WI38 (cell line): ENCODE measurements at regions not wholly inside any gene's neighbourhood (a gene's known extent, or its start where the extent isn't known, plus 50 kb on each side); places are given as distances from the start of the nearest gene placed in this dataset.

Experiments
- H3K4me3 ChIP-seq: 2 replicates; pipeline ENCODE4 v1.5.1; 2011; ENCODE audit warnings: low read depth, mild to moderate bottlenecking, control low read depth, low read length
- CTCF ChIP-seq: IDR thresholded peaks from 2 replicates; pipeline ENCODE4 v1.5.1; 2012; ENCODE audit warnings: low read depth, mild to moderate bottlenecking, control low read depth, low read length

DNA sequence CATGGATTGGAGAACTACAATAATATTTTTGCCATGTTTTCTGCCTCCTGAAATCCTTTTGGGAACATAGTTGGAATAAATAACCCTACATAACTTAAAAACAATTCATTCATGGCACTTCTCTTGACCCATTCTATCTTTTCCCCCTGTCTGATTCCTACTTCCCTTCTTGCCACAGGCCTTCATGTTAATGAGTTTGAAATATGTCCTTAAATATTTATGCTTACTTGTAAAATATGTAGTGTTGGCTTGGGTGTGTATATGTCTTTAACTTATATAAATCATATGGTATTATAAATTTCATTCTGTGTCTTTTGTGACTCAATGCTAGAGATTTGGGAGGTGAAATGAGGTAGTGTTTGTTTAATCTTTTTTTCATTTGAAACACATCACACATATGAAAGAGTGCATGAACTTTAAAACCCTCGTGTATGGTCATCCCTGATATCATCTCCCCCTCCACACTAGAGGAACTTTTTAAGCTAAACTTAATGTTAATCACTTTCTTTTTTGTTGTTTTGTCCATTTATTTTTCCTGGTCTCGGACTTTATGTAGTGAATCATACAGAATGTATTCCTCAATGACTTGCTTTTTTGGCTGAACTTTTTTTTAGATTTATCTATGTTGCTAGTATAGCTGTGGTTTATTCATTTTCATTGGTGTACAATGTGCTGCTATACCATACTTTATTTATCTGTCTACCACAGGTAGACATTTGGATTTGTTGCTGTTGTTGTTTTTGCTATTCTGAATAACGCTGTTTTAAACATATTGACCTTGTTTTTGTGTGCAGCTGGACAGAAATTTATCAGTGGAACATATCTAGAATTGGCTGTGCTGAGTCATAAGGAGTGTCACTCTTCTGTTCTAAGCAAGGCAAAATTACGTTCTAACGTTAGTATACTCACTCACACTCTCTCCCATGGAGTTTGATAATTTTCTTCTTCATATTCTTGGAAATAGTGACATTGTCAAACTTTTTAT lies 441.6 kb downstream of the PLPP3 start:
- H3K4me3 ChIP-seq, result no peak overlapping the region
- TF ChIP-seq CTCF, result no peak

DNA sequence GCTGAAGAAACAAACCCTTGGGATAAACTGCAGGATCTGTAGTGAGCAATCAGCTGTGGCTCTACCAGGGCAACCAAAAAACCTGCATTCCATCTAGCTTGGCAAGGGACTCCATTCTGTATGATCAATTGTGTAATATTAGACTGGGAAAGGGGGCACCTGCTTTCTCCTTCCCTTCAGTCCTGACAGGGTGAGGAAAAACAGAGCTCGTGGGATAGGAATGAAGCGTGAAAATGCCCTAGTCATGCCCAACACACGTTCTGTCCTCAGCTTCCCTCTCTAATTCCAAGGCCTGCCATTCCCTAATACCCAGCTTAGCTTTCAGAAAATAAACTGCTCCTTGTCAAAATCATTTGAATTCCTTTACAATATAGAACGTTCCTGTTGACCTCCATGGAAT lies 442.3 kb downstream of the PLPP3 start:
- no peak for TF ChIP-seq CTCF

DNA sequence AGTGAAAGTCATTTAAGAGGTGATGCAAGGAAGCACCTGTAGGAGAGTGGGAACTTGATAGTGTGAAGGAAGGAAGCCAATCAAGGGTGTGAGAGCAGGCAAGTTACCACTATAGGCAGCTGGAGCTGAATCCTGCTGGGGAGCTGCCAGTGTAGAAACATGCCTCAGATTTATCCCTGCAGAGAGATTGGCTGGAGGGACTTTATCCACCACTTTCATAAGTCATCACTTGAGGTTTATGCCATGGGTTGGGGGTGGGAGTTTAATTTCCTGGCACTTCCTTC lies 443.6 kb downstream of the PLPP3 start:
- no peak overlapping the region for H3K4me3 ChIP-seq
- no peak for TF ChIP-seq CTCF

More for the DNA sequence above, 442.3 kb downstream of the PLPP3 start:
- H3K4me3 ChIP-seq, result no peak overlapping the region

DNA sequence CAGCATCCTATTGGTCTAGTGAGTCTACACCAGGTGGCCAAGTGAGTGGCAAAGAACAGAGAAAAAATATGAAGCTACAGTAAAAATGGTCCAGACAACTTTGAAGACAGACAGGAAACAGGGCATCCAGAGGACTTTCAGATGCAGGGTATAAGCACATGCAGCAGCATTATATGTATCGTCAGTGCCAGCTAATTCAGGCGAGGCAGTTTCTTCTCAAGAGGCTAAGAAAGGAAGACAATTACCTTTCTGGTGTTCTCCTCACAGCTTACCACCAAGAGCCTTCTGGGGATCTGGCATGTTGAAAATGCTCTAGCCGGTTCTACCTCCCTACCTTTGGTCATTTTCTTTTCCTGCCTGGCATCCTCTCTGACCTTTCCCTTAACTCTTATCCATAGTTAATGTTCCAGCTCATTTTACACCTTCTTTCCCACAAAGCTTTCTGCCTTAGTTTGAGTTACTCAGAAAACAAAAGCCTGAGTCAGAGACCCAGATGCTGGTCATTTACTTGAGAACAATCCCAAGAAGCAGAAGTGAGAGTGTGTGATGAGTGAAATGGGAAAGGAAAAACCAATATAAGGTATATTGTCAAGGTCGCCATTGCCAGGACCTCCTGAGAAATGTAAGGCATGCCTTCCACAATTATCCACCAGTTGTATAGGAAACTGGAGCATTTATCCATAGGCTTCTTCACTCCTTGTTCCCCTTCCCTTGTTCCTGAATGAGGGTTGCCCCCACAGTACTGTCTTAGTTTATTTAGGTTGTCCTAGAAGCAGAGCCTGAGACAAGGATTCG lies 444.1 kb downstream of the PLPP3 start:
- no peak overlapping the region for H3K4me3 ChIP-seq
- TF ChIP-seq CTCF, result no peak

DNA sequence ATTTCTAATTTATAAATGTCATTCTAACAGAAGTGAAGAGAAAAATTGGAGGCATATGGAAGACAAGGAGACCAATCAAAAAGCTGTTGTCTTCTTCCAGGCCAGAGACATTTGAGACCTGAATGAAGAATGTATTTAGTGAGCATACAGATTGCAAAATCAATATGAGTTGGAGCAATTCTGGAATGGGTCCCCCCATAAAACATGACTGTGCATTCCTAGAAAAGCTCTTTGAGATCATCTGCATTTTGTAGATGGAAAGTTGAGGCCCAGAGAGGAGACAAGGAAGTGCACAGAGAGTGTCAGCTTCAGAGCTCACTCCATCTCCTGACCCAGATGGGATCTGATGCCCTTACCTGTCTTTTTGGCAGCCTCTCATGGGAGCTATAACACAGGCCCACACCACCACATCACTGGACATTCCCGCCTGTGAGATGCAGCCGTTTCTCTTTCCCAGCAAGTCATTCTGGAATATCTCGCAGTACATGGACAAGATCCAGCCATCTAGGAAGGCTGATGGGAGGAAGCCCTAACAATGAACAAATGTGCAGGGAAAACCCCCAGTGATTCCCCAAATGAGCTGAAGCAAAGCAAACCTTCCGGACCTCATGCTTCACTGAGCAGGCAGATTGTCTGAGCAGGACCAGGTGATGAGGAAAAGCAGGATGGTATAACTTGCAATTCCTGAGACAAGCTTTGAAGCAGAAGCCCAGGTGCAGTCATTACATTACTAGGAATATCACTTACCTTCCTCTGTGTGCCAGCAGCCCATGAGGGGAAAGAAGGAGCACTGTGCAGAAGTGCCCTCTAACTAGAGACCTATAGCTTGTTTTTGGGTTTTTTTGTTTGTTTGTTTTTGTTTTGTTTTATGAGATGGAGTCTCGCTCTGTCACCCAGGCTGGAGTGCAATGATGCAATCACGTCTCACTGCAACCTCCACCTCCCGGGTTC lies 445.6 kb downstream of the PLPP3 start:
- no peak overlapping the region for H3K4me3 ChIP-seq
- no peak for TF ChIP-seq CTCF

DNA sequence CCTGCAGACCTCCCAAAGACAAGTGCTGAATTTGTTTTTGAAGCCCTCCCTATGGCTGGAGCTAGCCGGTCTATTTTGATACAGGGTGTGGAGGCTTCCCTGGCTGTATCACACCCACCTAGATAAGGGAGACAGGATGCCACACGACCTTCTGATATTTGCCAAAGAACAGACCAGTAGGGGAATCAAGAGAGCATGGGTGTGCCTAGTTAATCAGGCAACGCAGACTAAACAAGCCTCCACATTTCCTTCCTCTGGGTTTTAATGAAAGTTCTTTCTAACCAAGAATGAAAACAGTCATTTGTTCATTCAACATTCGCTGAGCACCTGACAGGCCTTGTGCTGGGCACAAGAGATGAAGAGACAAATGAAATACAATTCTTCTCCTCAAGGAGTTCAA lies 446.8 kb downstream of the PLPP3 start:
- no peak for TF ChIP-seq CTCF
- H3K4me3 ChIP-seq, result no peak overlapping the region
